22Rv1 (cell line): ENCODE measurements at regions not wholly inside any gene's neighbourhood (a gene's known extent, or its start where the extent isn't known, plus 50 kb on each side); places are given as distances from the start of the nearest gene placed in this dataset.

Experiments
- CTCF ChIP-seq: fragments of 450-650 bp; IDR thresholded peaks from 2 replicates; pipeline ENCODE4 v1.5.1; 2017; ENCODE audit warnings: mild to moderate bottlenecking
- ZFX ChIP-seq: fragments of 450-650 bp; IDR thresholded peaks from 2 replicates; pipeline ENCODE4 v1.6.1; 2017; ENCODE audit warnings: antibody characterized with exemption, borderline replicate concordance

- TF ChIP-seq CTCF (no peak), ZFX (no peak)
Observed at GRCh38 chr2:19669559-19669958, 232.2 kb downstream of the TTC32 start.
